WTC11 (cell line): ENCODE measurements at regions not wholly inside any gene's neighbourhood (a gene's known extent, or its start where the extent isn't known, plus 50 kb on each side); places are given as distances from the start of the nearest gene placed in this dataset.

Experiments
- ATAC-seq: fragments of 200-7000 bp; cut with Tn5 transposase; 2 replicates; pipeline ENCODE4 v1.10.0; 2021; ENCODE audit warnings: mild to moderate bottlenecking, moderate library complexity
- CTCF ChIA-PET: fragments of 300-600 bp; sonication (Branson Sonifier 250); formaldehyde crosslinking; loops from one replicate; lab custom pipeline; 2021; ENCODE audit warnings: antibody characterized with exemption; lab: Charles Lee
- POLR2A ChIA-PET: fragments of 350-600 bp; sonication (Branson Sonifier 250); formaldehyde crosslinking; loops from one replicate; lab custom pipeline; 2021; ENCODE audit warnings: antibody characterized with exemption; lab: Charles Lee
- DNase-seq: peaks from one replicate; pipeline ENCODE4 v3.0.0; 2021; ENCODE audit warnings: low spot score
- H3K27ac Mint-ChIP-seq: 2 replicates; pipeline ENCODE4 v1.8.0; 2021; ENCODE audit warnings: mixed read lengths
- H3K27me3 Mint-ChIP-seq: 2 replicates; pipeline ENCODE4 v1.8.0; 2021; ENCODE audit warnings: low read depth, mild to moderate bottlenecking, moderate library complexity, mixed read lengths
- H3K36me3 Mint-ChIP-seq: 2 replicates; pipeline ENCODE4 v1.8.0; 2021; ENCODE audit warnings: mixed read lengths
- H3K4me1 Mint-ChIP-seq: 2 replicates; pipeline ENCODE4 v1.8.0; 2022; ENCODE audit warnings: mixed read lengths
- H3K4me3 Mint-ChIP-seq: 2 replicates; pipeline ENCODE4 v1.8.0; 2021; ENCODE audit warnings: mild to moderate bottlenecking, moderate library complexity, mixed read lengths
- H3K9me3 Mint-ChIP-seq: 2 replicates; pipeline ENCODE4 v1.8.0; 2021; ENCODE audit warnings: mixed read lengths
- AFF4 ChIP-seq: sonication (generic); formaldehyde crosslinking; IDR thresholded peaks from 2 replicates; pipeline ENCODE4 v1.8.1; 2023; ENCODE audit warnings: mild to moderate bottlenecking, missing genetic modification reagents, borderline replicate concordance
- ATF2 ChIP-seq: sonication (generic); formaldehyde crosslinking; IDR thresholded peaks from 2 replicates; pipeline ENCODE4 v1.8.1; 2022; ENCODE audit warnings: low read depth, missing genetic modification reagents, borderline replicate concordance
- ATF3 ChIP-seq: sonication (generic); formaldehyde crosslinking; conservative IDR thresholded peaks from 2 replicates; pipeline ENCODE4 v1.8.1; 2022; ENCODE audit warnings: mild to moderate bottlenecking, missing genetic modification reagents
- ATF6 ChIP-seq: sonication (generic); formaldehyde crosslinking; IDR thresholded peaks from 2 replicates; pipeline ENCODE4 v1.8.1; 2023; ENCODE audit warnings: mild to moderate bottlenecking, missing genetic modification reagents
- FOXJ3 ChIP-seq: sonication (generic); formaldehyde crosslinking; IDR thresholded peaks from 2 replicates; pipeline ENCODE4 v1.9.0; 2021; ENCODE audit warnings: missing genetic modification reagents, mild to moderate bottlenecking, borderline replicate concordance
- GTF2I ChIP-seq: fragments of 250-450 bp; sonication (Bioruptor Pico); conservative IDR thresholded peaks from 2 replicates; pipeline ENCODE4 v1.4.0; 2021; ENCODE audit warnings: mild to moderate bottlenecking
- HMGA2 ChIP-seq: fragments of 250-450 bp; sonication (Bioruptor Pico); IDR thresholded peaks from 2 replicates; pipeline ENCODE4 v1.4.0; 2021; ENCODE audit warnings: mild to moderate bottlenecking, moderate library complexity
- HMGXB4 ChIP-seq: sonication (generic); formaldehyde crosslinking; IDR thresholded peaks from 2 replicates; pipeline ENCODE4 v1.8.1; 2023; ENCODE audit warnings: mild to moderate bottlenecking, moderate library complexity, missing genetic modification reagents
- IRF2 ChIP-seq: sonication (generic); formaldehyde crosslinking; IDR thresholded peaks from 2 replicates; pipeline ENCODE4 v1.8.0; 2022; ENCODE audit warnings: low read depth, missing genetic modification reagents, borderline replicate concordance
- MLX ChIP-seq: sonication (generic); formaldehyde crosslinking; IDR thresholded peaks from 2 replicates; pipeline ENCODE4 v1.8.1; 2023; ENCODE audit warnings: mild to moderate bottlenecking, missing genetic modification reagents, moderate library complexity
- NFATC4 ChIP-seq: fragments of 250-450 bp; sonication (Bioruptor Pico); IDR thresholded peaks from 2 replicates; pipeline ENCODE4 v1.9.0; 2021; ENCODE audit warnings: mild to moderate bottlenecking
- ZBTB21 ChIP-seq: sonication (generic); formaldehyde crosslinking; IDR thresholded peaks from 2 replicates; pipeline ENCODE4 v1.8.1; 2023; ENCODE audit warnings: mild to moderate bottlenecking, missing genetic modification reagents, borderline replicate concordance
- ZNF138 ChIP-seq: sonication (generic); formaldehyde crosslinking; conservative IDR thresholded peaks from 2 replicates; pipeline ENCODE4 v1.8.1; 2022; ENCODE audit warnings: mild to moderate bottlenecking, moderate library complexity, missing genetic modification reagents
- ZNF512 ChIP-seq: sonication (generic); formaldehyde crosslinking; IDR thresholded peaks from 2 replicates; pipeline ENCODE4 v1.8.1; 2022; ENCODE audit warnings: missing genetic modification reagents, borderline replicate concordance

- no peak for TF ChIP-seq AFF4 (CRISPR knock-in tag)
- no peak for TF ChIP-seq ATF2 (CRISPR knock-in tag)
- no peak for TF ChIP-seq ZBTB21 (CRISPR knock-in tag)
- TF ChIP-seq NFATC4 (CRISPR knock-in tag), result no peak
- TF ChIP-seq HMGA2 (CRISPR knock-in tag), result no peak
- TF ChIP-seq GTF2I (CRISPR knock-in tag), result no peak
- TF ChIP-seq MLX (CRISPR knock-in tag), result no peak
- no peak for TF ChIP-seq FOXJ3 (CRISPR knock-in tag)
- no peak for TF ChIP-seq ZNF512 (CRISPR knock-in tag)
- no peak for TF ChIP-seq HMGXB4
- no peak for TF ChIP-seq ZNF138 (CRISPR knock-in tag)
These were observed 157.0 kb downstream of the EMX2 start (continued) for GRCh38 chr10:117699436-117700075.

- peak; percentile 29 for DNase-seq
- CTCF ChIA-PET, result interaction anchor here (0.7 to 1.0 kb wide), 3 partner anchors 20 to 31 kb away, joined by 3 to 4 read pairs (median 3); no protein-coding TSS in a partner anchor
- Mint-ChIP-seq H3K4me3 (no peak overlapping the region), H3K27ac (no peak overlapping the region), H3K27me3 (peaks cover 3% of the 10 kb centered on the region; the same call in 1 of the 2 replicates), H3K36me3 (no peaks in the 10 kb centered on the region), H3K4me1 (peaks cover 11% of the 10 kb centered on the region), H3K9me3 (peaks cover 13% of the 10 kb centered on the region)
- TF ChIP-seq ATF6 (CRISPR knock-in tag) (no peak), IRF2 (CRISPR knock-in tag) (no peak), ATF3 (CRISPR knock-in tag) (no peak)
- POLR2A ChIA-PET, result no interaction called here
- peak; percentile 80 for ATAC-seq
These were observed 167.7 kb downstream of the EMX2 start for GRCh38 chr10:117710181-117710798.
